Right hindlimb (tissue), 1 donor: ENCODE measurements at regions not wholly inside any gene's neighbourhood (a gene's known extent, or its start where the extent isn't known, plus 50 kb on each side); places are given as distances from the start of the nearest gene placed in this dataset.

ENCODE experiments used
- DNase-seq: peaks from one replicate; pipeline ENCODE4 v3.0.0-alpha.2; 2018

- DNase-seq, result no peak
Observed at GRCh38 chr1:181392613-181393220, 90.6 kb upstream of the CACNA1E start.

- DNase-seq, result no peak
Observed at GRCh38 chr1:181394766-181395165, 88.6 kb upstream of the CACNA1E start.

- DNase-seq, result no peak
Observed at GRCh38 chr1:181396171-181396670, 87.1 kb upstream of the CACNA1E start.

- DNase-seq, result no peak
Observed at GRCh38 chr1:181396811-181397210, 86.5 kb upstream of the CACNA1E start.

- DNase-seq, result no peak
Observed at GRCh38 chr1:181397845-181398244, 85.5 kb upstream of the CACNA1E start.

GRCh38 chr1:181398544-181398943 lies 84.8 kb upstream of the CACNA1E start:
- DNase-seq, result no peak

GRCh38 chr1:181405584-181405983 lies 77.7 kb upstream of the CACNA1E start:
- DNase-seq, result no peak

GRCh38 chr1:181406989-181407388 lies 76.3 kb upstream of the CACNA1E start:
- no peak for DNase-seq

- DNase-seq, result no peak
Observed at GRCh38 chr1:181409981-181410380, 73.3 kb upstream of the CACNA1E start.

GRCh38 chr1:181412746-181413145 lies 70.6 kb upstream of the CACNA1E start:
- no peak for DNase-seq

- DNase-seq, result no peak
Observed at GRCh38 chr1:181413195-181413815, 70.0 kb upstream of the CACNA1E start.

GRCh38 chr1:181413836-181414235 lies 69.5 kb upstream of the CACNA1E start:
- no peak for DNase-seq

GRCh38 chr1:181416268-181416860 lies 67.0 kb upstream of the CACNA1E start:
- peak; percentile 44 for DNase-seq

- DNase-seq, result no peak
Observed at GRCh38 chr1:181417915-181418314, 65.4 kb upstream of the CACNA1E start.

GRCh38 chr1:181423301-181423918 lies 59.9 kb upstream of the CACNA1E start:
- DNase-seq, result peak; percentile 32

GRCh38 chr1:181424786-181425403 lies 58.4 kb upstream of the CACNA1E start:
- DNase-seq, result peak; percentile 68

- DNase-seq, result no peak
Observed at GRCh38 chr1:181425566-181425965, 57.8 kb upstream of the CACNA1E start.

- no peak for DNase-seq
Observed at GRCh38 chr1:181429462-181429861, 53.9 kb upstream of the CACNA1E start.

GRCh38 chr1:181430015-181430885 lies 53.1 kb upstream of the CACNA1E start:
- DNase-seq, result no peak
